H9 (cell line): ENCODE measurements at regions not wholly inside any gene's neighbourhood (a gene's known extent, or its start where the extent isn't known, plus 50 kb on each side); places are given as distances from the start of the nearest gene placed in this dataset.

ENCODE experiments used
- DNase-seq: peaks from one replicate; pipeline ENCODE4 v3.0.0-alpha.2; 2017
- H2AFZ ChIP-seq: one replicate; pipeline ENCODE4 v1.6.1; 2013; ENCODE audit warnings: mild to moderate bottlenecking, low read length, control low read depth, moderate library complexity
- H2AK5ac ChIP-seq: 2 replicates; pipeline ENCODE4 v1.6.1; 2013; ENCODE audit warnings: low read length, control low read depth, mixed read lengths; ENCODE audit not compliant: insufficient read length
- H2BK120ac ChIP-seq: one replicate; pipeline ENCODE4 v1.6.1; 2013; ENCODE audit warnings: low read depth, mild to moderate bottlenecking, low read length, control low read depth, inconsistent platforms; ENCODE audit not compliant: poor library complexity, severe bottlenecking
- H2BK12ac ChIP-seq: 2 replicates; pipeline ENCODE4 v1.6.1; 2013; ENCODE audit warnings: low read length, control low read depth, mixed read lengths, low read depth; ENCODE audit not compliant: insufficient read length
- H2BK15ac ChIP-seq: 2 replicates; pipeline ENCODE4 v1.6.1; 2013; ENCODE audit warnings: low read depth, low read length, control low read depth
- H2BK20ac ChIP-seq: one replicate; pipeline ENCODE4 v1.6.1; 2013; ENCODE audit warnings: low read depth, mild to moderate bottlenecking, low read length, control low read depth, inconsistent platforms; ENCODE audit not compliant: poor library complexity, severe bottlenecking
- H2BK5ac ChIP-seq: 2 replicates; pipeline ENCODE4 v1.6.1; 2013; ENCODE audit warnings: low read length, control low read depth, mixed read lengths; ENCODE audit not compliant: insufficient read length
- H3K14ac ChIP-seq: 2 replicates; pipeline ENCODE4 v1.6.1; 2013; ENCODE audit warnings: low read length, control low read depth; ENCODE audit not compliant: insufficient read depth
- H3K18ac ChIP-seq: 2 replicates; pipeline ENCODE4 v1.6.1; 2013; ENCODE audit warnings: low read depth, mild to moderate bottlenecking, mixed read lengths, low read length, control low read depth; ENCODE audit not compliant: insufficient read length
- H3K23ac ChIP-seq: 2 replicates; pipeline ENCODE4 v1.6.1; 2013; ENCODE audit warnings: low read length, control low read depth, mixed read lengths, low read depth; ENCODE audit not compliant: insufficient read length
- H3K23me2 ChIP-seq: 2 replicates; pipeline ENCODE4 v1.6.1; 2013; ENCODE audit warnings: low read depth, mild to moderate bottlenecking, mixed read lengths, low read length, control low read depth; ENCODE audit not compliant: insufficient read length, poor library complexity, severe bottlenecking
- H3K27ac ChIP-seq: 2 replicates; pipeline ENCODE4 v1.5.1; 2013; ENCODE audit warnings: low read length, control low read depth, mixed read lengths, low read depth; ENCODE audit not compliant: insufficient read length
- H3K27me3 ChIP-seq: 2 replicates; pipeline ENCODE4 v1.6.1; 2013; ENCODE audit warnings: low read length, control low read depth, inconsistent platforms; ENCODE audit not compliant: insufficient read depth
- H3K4ac ChIP-seq: 2 replicates; pipeline ENCODE4 v1.6.1; 2013; ENCODE audit warnings: low read depth, mild to moderate bottlenecking, control low read depth, inconsistent platforms, low read length, moderate library complexity
- H3K4me1 ChIP-seq: 2 replicates; pipeline ENCODE4 v1.6.1; 2013; ENCODE audit warnings: low read length, control low read depth, inconsistent platforms; ENCODE audit not compliant: insufficient read depth
- H3K4me2 ChIP-seq: 2 replicates; pipeline ENCODE4 v1.6.1; 2013; ENCODE audit warnings: low read length, control low read depth, mixed read lengths; ENCODE audit not compliant: insufficient read length, insufficient read depth
- H3K56ac ChIP-seq: 2 replicates; pipeline ENCODE4 v1.6.1; 2013; ENCODE audit warnings: low read depth, mild to moderate bottlenecking, mixed read lengths, low read length, control low read depth; ENCODE audit not compliant: insufficient read length
- H3K79me1 ChIP-seq: 2 replicates; pipeline ENCODE4 v1.6.1; 2013; ENCODE audit warnings: low read depth, mild to moderate bottlenecking, moderate library complexity, low read length, control low read depth, inconsistent platforms; ENCODE audit not compliant: insufficient read depth, poor library complexity, severe bottlenecking
- H3K79me2 ChIP-seq: 2 replicates; pipeline ENCODE4 v1.6.1; 2013; ENCODE audit warnings: low read length, control low read depth, inconsistent platforms; ENCODE audit not compliant: insufficient read depth
- H3K9ac ChIP-seq: 2 replicates; pipeline ENCODE4 v1.6.1; 2013; ENCODE audit warnings: low read length, control low read depth, mixed read lengths; ENCODE audit not compliant: insufficient read length; ENCODE audit errors: extremely low read depth
- H3K9me3 ChIP-seq: one replicate; pipeline ENCODE4 v1.6.1; 2013; ENCODE audit warnings: low read depth, low read length, inconsistent platforms; ENCODE audit not compliant: control insufficient read depth
- H3T11ph ChIP-seq: one replicate; pipeline ENCODE4 v1.6.1; 2013; ENCODE audit warnings: mild to moderate bottlenecking, low read length, control low read depth, inconsistent platforms
- H4K20me1 ChIP-seq: one replicate; pipeline ENCODE4 v1.6.1; 2013; ENCODE audit not compliant: control insufficient read depth, insufficient read length, insufficient read depth
- H4K5ac ChIP-seq: 2 replicates; pipeline ENCODE4 v1.6.1; 2013; ENCODE audit warnings: low read depth, mild to moderate bottlenecking, mixed read lengths, low read length, control low read depth; ENCODE audit not compliant: insufficient read length
- H4K8ac ChIP-seq: replicated peaks from 2 replicates; pipeline ENCODE4 v1.6.1; 2013; ENCODE audit warnings: low read length, control low read depth, mixed read lengths, low read depth; ENCODE audit not compliant: insufficient read length
- H4K91ac ChIP-seq: 2 replicates; pipeline ENCODE4 v1.6.1; 2013; ENCODE audit warnings: low read depth, mild to moderate bottlenecking, moderate library complexity, mixed read lengths, low read length, control low read depth; ENCODE audit not compliant: insufficient read length
- H3K27ac Mint-ChIP-seq, 3 experiments: 2 replicates in 2 of 3; 3 replicates in 1 of 3; pipeline ENCODE4 v1.8.0; 2020 to 2021; ENCODE audit warnings: mixed read lengths in 3 of 3, mild to moderate bottlenecking in 1 of 3, moderate library complexity in 1 of 3
- H3K27me3 Mint-ChIP-seq: 2 replicates; pipeline ENCODE4 v1.8.0; 2021; ENCODE audit warnings: low read depth, mild to moderate bottlenecking, moderate library complexity, mixed read lengths
- H3K36me3 Mint-ChIP-seq, 3 experiments: 2 replicates in 2 of 3; 3 replicates in 1 of 3; pipeline ENCODE4 v1.8.0; 2020 to 2021; ENCODE audit warnings: low read depth in 3 of 3, mixed read lengths in 3 of 3; ENCODE audit not compliant: insufficient read depth in 1 of 3
- H3K4me1 Mint-ChIP-seq, 2 experiments: 2 replicates each; pipeline ENCODE4 v1.8.0; 2020; ENCODE audit warnings: mixed read lengths in 2 of 2
- H3K4me3 Mint-ChIP-seq, 2 experiments: 2 replicates in 1 of 2; 3 replicates in 1 of 2; pipeline ENCODE4 v1.8.0; 2020 to 2021; ENCODE audit warnings: mild to moderate bottlenecking in 2 of 2, mixed read lengths in 2 of 2, moderate library complexity in 1 of 2
- H3K9me3 Mint-ChIP-seq, 2 experiments: 2 replicates in 1 of 2; 3 replicates in 1 of 2; pipeline ENCODE4 v1.8.0; 2020; ENCODE audit warnings: mild to moderate bottlenecking in 2 of 2, mixed read lengths in 2 of 2, moderate library complexity in 1 of 2
- CTCF ChIP-seq: fragments of 200-600 bp; sonication (generic); conservative IDR thresholded peaks from 3 replicates; pipeline ENCODE4 v1.8.0; 2021; ENCODE audit warnings: antibody characterized with exemption, mild to moderate bottlenecking
- WGBS: extraction: QIAGEN DNeasy Blood & Tissue Kit; methylation state at CpG from one replicate; pipeline ENCODE4 v1.1.7; 2013; ENCODE audit warnings: missing lambda C conversion rate, low lambda C conversion rate, mixed read lengths; ENCODE audit not compliant: insufficient read length; ENCODE audit errors: extremely low coverage; 5-methylcytosine and 5-hydroxymethylcytosine counted together

DNA sequence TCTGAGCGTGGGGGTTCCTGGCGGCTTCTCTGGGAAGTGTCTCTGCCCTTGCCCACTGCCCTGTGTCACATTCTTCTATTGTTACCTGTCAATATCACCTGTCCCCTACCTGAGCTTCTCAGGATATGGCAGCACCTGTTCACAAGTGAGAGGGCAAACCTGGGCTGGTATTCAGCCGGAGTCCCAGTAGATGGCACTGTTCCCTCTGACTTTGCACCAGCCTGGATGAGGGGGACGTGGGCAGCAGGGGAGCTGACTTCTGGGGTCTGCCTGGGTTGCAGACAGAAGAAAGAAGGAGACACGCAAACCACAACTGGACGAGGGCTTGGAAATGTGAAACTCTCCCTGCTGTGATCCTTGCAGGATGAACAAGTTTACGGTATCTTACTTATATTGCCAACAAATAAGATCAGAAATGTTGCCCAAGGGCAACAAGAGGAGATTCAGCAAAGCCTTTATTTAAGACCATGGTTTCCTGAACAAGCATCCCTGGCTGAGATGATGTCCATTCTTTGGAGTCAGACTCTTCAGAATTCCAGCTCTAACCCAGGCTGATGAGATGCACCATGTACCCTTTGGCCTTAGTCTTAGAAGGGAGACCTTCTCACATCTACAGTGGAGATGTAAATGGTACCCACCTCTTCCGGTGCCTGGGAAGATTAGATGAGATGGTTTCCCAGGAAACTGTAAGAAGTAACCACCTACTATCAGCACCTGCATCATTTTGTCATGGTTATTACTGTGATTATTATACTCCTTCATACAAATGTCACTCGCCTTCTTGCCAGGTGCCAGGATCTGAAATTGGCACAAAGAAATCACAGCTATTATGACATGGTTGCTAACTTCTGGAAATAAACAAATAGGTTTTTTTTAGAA is 400.0 kb upstream of the CDH4 start:
- Histone ChIP-seq H2AFZ (no peak overlapping the region), H3K79me1 (no peaks in the 10 kb centered on the region), H4K20me1 (no peaks in the 10 kb centered on the region), H3K56ac (no peak overlapping the region), H3K4ac (no peak overlapping the region), H2BK5ac (no peak overlapping the region), H3K23ac (no peak overlapping the region), H3K27ac (no peak overlapping the region), H4K91ac (no peak overlapping the region), H2AK5ac (no peak overlapping the region), H3K9me3 (no peaks in the 10 kb centered on the region), H2BK15ac (no peak overlapping the region), H2BK20ac (no peak overlapping the region), H4K5ac (no peak overlapping the region), H3K4me1 (no peaks in the 10 kb centered on the region), H3K9ac (no peak overlapping the region), H3T11ph (no peak overlapping the region), H3K18ac (no peak overlapping the region), H2BK120ac (no peak overlapping the region), H3K27me3 (no peaks in the 10 kb centered on the region), H3K79me2 (no peaks in the 10 kb centered on the region), H3K14ac (no peak overlapping the region), H3K23me2 (no peaks in the 10 kb centered on the region), H3K4me2 (no peak overlapping the region), H2BK12ac (no peak overlapping the region), H4K8ac (no peak overlapping the region)
- H3K27me3 Mint-ChIP-seq: peaks cover 10% of the 10 kb centered on the region
- WGBS: no CpG with 5 or more reads among the region's 9 CpGs
- no peak overlapping the region for H3K4me3 Mint-ChIP-seq
- peaks cover 0 to 6% (median 2%) of the 10 kb centered on the region in 3 experiments; a peak in 5 of 7 replicates for H3K36me3 Mint-ChIP-seq
- DNase-seq: peak; percentile 76
- peaks cover 6 to 7% of the 10 kb centered on the region in 2 experiments for H3K9me3 Mint-ChIP-seq
- peak; percentile 83 for TF ChIP-seq CTCF
- H3K4me1 Mint-ChIP-seq: peaks cover 0 to 4% of the 10 kb centered on the region in 2 experiments; a peak in 2 of 4 replicates
- no peak overlapping the region for H3K27ac Mint-ChIP-seq
